ENCODE measurements at regions not wholly inside any gene's neighbourhood (a gene's known extent, or its start where the extent isn't known, plus 50 kb on each side); places are given as distances from the start of the nearest gene placed in this dataset.
"Not testable (repeated sequence)": the region's sequence is repeated elsewhere in the genome, so short reads cannot be mapped to it uniquely, and the experiment has no call there.

- DNase-seq (ENCODE audit: low read depth): no peak
Observed at GRCh38 chr2:62330959-62331358, 135.0 kb downstream of the B3GNT2 start.

GRCh38 chr2:62329797-62330196, 133.9 kb downstream of the B3GNT2 start:
- no peak for DNase-seq (ENCODE audit: low read depth)

- no peak for DNase-seq (ENCODE audit: low read depth)
Observed at GRCh38 chr2:62326735-62327134, 130.8 kb downstream of the B3GNT2 start.

GRCh38 chr2:62325398-62325797, 129.5 kb downstream of the B3GNT2 start:
- no peak for DNase-seq (ENCODE audit: low read depth)

GRCh38 chr2:62321380-62322289, 125.7 kb downstream of the B3GNT2 start:
- no peak for DNase-seq (ENCODE audit: low read depth)

GRCh38 chr2:62320657-62321357, 124.9 kb downstream of the B3GNT2 start:
- DNase-seq (ENCODE audit: low read depth): no peak

- not testable (repeated sequence) for DNase-seq (ENCODE audit: low read depth)
Observed at GRCh38 chr2:62320137-62320536, 124.2 kb downstream of the B3GNT2 start.

- DNase-seq (ENCODE audit: low read depth): no peak
Observed at GRCh38 chr2:62319070-62319469, 123.2 kb downstream of the B3GNT2 start.

- DNase-seq (ENCODE audit: low read depth): no peak
Observed at GRCh38 chr2:62315476-62315875, 119.6 kb downstream of the B3GNT2 start.

- no peak for DNase-seq (ENCODE audit: low read depth)
Observed at GRCh38 chr2:62314291-62314690, 118.4 kb downstream of the B3GNT2 start.

- no peak for DNase-seq (ENCODE audit: low read depth)
Observed at GRCh38 chr2:62313449-62314227, 117.7 kb downstream of the B3GNT2 start.

GRCh38 chr2:62309465-62310091, 113.7 kb downstream of the B3GNT2 start:
- DNase-seq (ENCODE audit: low read depth): no peak

- no peak for DNase-seq (ENCODE audit: low read depth)
Observed at GRCh38 chr2:62309081-62309464, 113.2 kb downstream of the B3GNT2 start.

- DNase-seq (ENCODE audit: low read depth): no peak
Observed at GRCh38 chr2:62307469-62308389, 111.8 kb downstream of the B3GNT2 start.

GRCh38 chr2:62306751-62307468, 111.0 kb downstream of the B3GNT2 start:
- no peak for DNase-seq (ENCODE audit: low read depth)

- DNase-seq (ENCODE audit: low read depth): no peak
Observed at GRCh38 chr2:62305421-62306176, 109.7 kb downstream of the B3GNT2 start.

GRCh38 chr2:62304429-62305417, 108.8 kb downstream of the B3GNT2 start:
- DNase-seq (ENCODE audit: low read depth): no peak

GRCh38 chr2:62303788-62304187, 107.9 kb downstream of the B3GNT2 start:
- no peak for DNase-seq (ENCODE audit: low read depth)

All from GM04504 (cell line).